Esophagus muscularis mucosa (tissue), 4 donors: ENCODE measurements at regions not wholly inside any gene's neighbourhood (a gene's known extent, or its start where the extent isn't known, plus 50 kb on each side); places are given as distances from the start of the nearest gene placed in this dataset.

Source experiments
- DNase-seq: peaks from one replicate; pipeline ENCODE4 v3.0.0-alpha.2; 2017; ENCODE audit errors: extremely low spot score
- H3K27ac ChIP-seq, 4 donors: fragments of 200-600 bp; sonication (generic); replicated peaks in 1 of 4; 1 replicate in 3 of 4; 2 replicates in 1 of 4; pipeline ENCODE4 v1.5.1; 2016 to 2019; ENCODE audit warnings: mild to moderate bottlenecking in 1 of 4
- H3K27me3 ChIP-seq, 4 donors: fragments of 200-600 bp; sonication (generic); one replicate each; pipeline versions ENCODE4 v1.5.1 to v1.6.0; 2016 to 2019
- H3K36me3 ChIP-seq, 4 donors: fragments of 200-600 bp; sonication (generic); one replicate each; pipeline ENCODE4 v1.5.1; 2016 to 2019
- H3K4me1 ChIP-seq, 4 donors: fragments of 200-600 bp; sonication (generic); one replicate each; pipeline ENCODE4 v1.5.1; 2016 to 2019
- H3K4me3 ChIP-seq, 4 donors: fragments of 200-600 bp; sonication (generic); 1 replicate in 2 of 4; 2 replicates in 2 of 4; pipeline ENCODE4 v1.5.1; 2016 to 2019; ENCODE audit warnings: mild to moderate bottlenecking in 4 of 4, moderate library complexity in 1 of 4
- H3K9me3 ChIP-seq, 4 donors: fragments of 200-600 bp; sonication (generic); 1 replicate in 3 of 4; 2 replicates in 1 of 4; pipeline ENCODE4 v1.5.1; 2016 to 2019
- CTCF ChIP-seq, 3 experiments: fragments of 200-600 bp in 2 of 3; fragments of 450-650 bp in 1 of 3; sonication (generic) in 2 of 3; IDR thresholded peaks; one replicate each; pipeline ENCODE4 v1.5.1; 2017 to 2019; ENCODE audit warnings: antibody characterized with exemption in 3 of 3, mild to moderate bottlenecking in 2 of 3, moderate library complexity in 1 of 3
- EP300 ChIP-seq: sonication (generic); formaldehyde crosslinking; IDR thresholded peaks from one replicate; pipeline ENCODE4 v1.6.1; 2017; ENCODE audit warnings: antibody characterized with exemption
- POLR2A ChIP-seq: fragments of 450-650 bp; IDR thresholded peaks from one replicate; pipeline ENCODE4 v1.6.1; 2017; ENCODE audit warnings: antibody characterized with exemption, moderate library complexity, mild to moderate bottlenecking, low read depth
- POLR2AphosphoS5 ChIP-seq, 2 donors: sonication (generic); formaldehyde crosslinking; IDR thresholded peaks; one replicate each; pipeline ENCODE4 v1.6.1; 2017; ENCODE audit warnings: antibody characterized with exemption in 2 of 2
- WGBS: methylation state at CpG from one replicate; pipeline ENCODE4 v1.1.5; 2018; 5-methylcytosine and 5-hydroxymethylcytosine counted together
- intact Hi-C: fragments of 100-400 bp; cut with DNase I; formaldehyde crosslinking; loops from one replicate; pipeline ENCODE4 v1.15.1; 2023

- TF ChIP-seq POLR2A (no peak), EP300 (no peak), POLR2AphosphoS5 (IDR thresholded peaks at IDR 0.05) (no peak), CTCF (IDR thresholded peaks at IDR 0.05) (no peak)
- intact Hi-C loops, result no loop called here
- peak; percentile 2 for DNase-seq
- 92% methylated on average over 3 of the region's 3 CpGs for WGBS
- no peaks in the 10 kb centered on the region for H3K27me3 ChIP-seq
- H3K9me3 ChIP-seq, result no peaks in the 10 kb centered on the region
- H3K27ac ChIP-seq, result no peak overlapping the region
- H3K4me3 ChIP-seq, result no peak overlapping the region
- no peaks in the 10 kb centered on the region for H3K36me3 ChIP-seq
- H3K4me1 ChIP-seq, result peaks cover 0 to 24% (median 14%) of the 10 kb centered on the region in 4 donors
These were observed 462.6 kb downstream of the ENC1 start for GRCh38 chr5:74177961-74178360.

GRCh38 chr5:74174366-74174765 lies 466.2 kb downstream of the ENC1 start:
- TF ChIP-seq POLR2AphosphoS5 (IDR thresholded peaks at IDR 0.05) (no peak), CTCF (IDR thresholded peaks at IDR 0.05) (no peak)
- no peaks in the 10 kb centered on the region for H3K9me3 ChIP-seq
- H3K27me3 ChIP-seq, result no peaks in the 10 kb centered on the region
- WGBS, result 50% methylated on average over 1 of the region's 1 CpG
- H3K4me1 ChIP-seq, result peaks cover 0 to 24% (median 12%) of the 10 kb centered on the region in 4 donors
- intact Hi-C loops, result no loop called here
- no peak overlapping the region for H3K4me3 ChIP-seq
- H3K27ac ChIP-seq, result no peak overlapping the region
- no peaks in the 10 kb centered on the region for H3K36me3 ChIP-seq
- DNase-seq, result no peak

GRCh38 chr5:74173665-74174064 lies 466.9 kb downstream of the ENC1 start:
- DNase-seq, result no peak
- H3K4me1 ChIP-seq, result peaks cover 0 to 19% (median 9%) of the 10 kb centered on the region in 4 donors
- H3K9me3 ChIP-seq, result no peaks in the 10 kb centered on the region
- H3K27ac ChIP-seq, result no peak overlapping the region
- H3K4me3 ChIP-seq, result no peak overlapping the region
- no peaks in the 10 kb centered on the region for H3K36me3 ChIP-seq
- intact Hi-C loops, result no loop called here
- no peaks in the 10 kb centered on the region for H3K27me3 ChIP-seq
- TF ChIP-seq POLR2A (no peak), POLR2AphosphoS5 (IDR thresholded peaks at IDR 0.05) (no peak), CTCF (IDR thresholded peaks at IDR 0.05) (no peak), EP300 (no peak)
- 94% methylated on average over 7 of the region's 7 CpGs for WGBS

- intact Hi-C loops, result no loop called here
- no peak for DNase-seq
- Histone ChIP-seq H3K27me3 (no peaks in the 10 kb centered on the region), H3K4me1 (peaks cover 0 to 18% (median 9%) of the 10 kb centered on the region in 4 donors), H3K9me3 (no peaks in the 10 kb centered on the region), H3K4me3 (no peak overlapping the region), H3K36me3 (no peaks in the 10 kb centered on the region), H3K27ac (no peak overlapping the region)
- TF ChIP-seq CTCF (IDR thresholded peaks at IDR 0.05) (no peak), POLR2AphosphoS5 (IDR thresholded peaks at IDR 0.05) (no peak), POLR2A (no peak), EP300 (no peak)
- 90% methylated on average over 7 of the region's 7 CpGs for WGBS
These were observed 467.3 kb downstream of the ENC1 start for GRCh38 chr5:74173241-74173640.

- intact Hi-C loops, result no loop called here
- no peak overlapping the region for H3K27ac ChIP-seq
- TF ChIP-seq POLR2A, result no peak
These were observed 470.8 kb downstream of the ENC1 start for GRCh38 chr5:74169701-74170100.

More at GRCh38 chr5:74169701-74170100, 470.8 kb downstream of the ENC1 start:
- no peaks in the 10 kb centered on the region for H3K9me3 ChIP-seq
- DNase-seq, result no peak
- H3K4me3 ChIP-seq, result no peak overlapping the region
- 43% methylated on average over 2 of the region's 2 CpGs for WGBS
- no peaks in the 10 kb centered on the region for H3K27me3 ChIP-seq
- no peaks in the 10 kb centered on the region for H3K36me3 ChIP-seq
- peaks cover 7 to 37% (median 22%) of the 10 kb centered on the region in 4 donors for H3K4me1 ChIP-seq
